CMK (cell line): ENCODE measurements at regions not wholly inside any gene's neighbourhood (a gene's known extent, or its start where the extent isn't known, plus 50 kb on each side); places are given as distances from the start of the nearest gene placed in this dataset.
A peak's percentile ranks its signal among the peaks of the same experiment; 100 is the strongest.

ENCODE experiments used
- DNase-seq: peaks from one replicate; pipeline ENCODE4 v3.0.0-alpha.2; 2010; ENCODE audit warnings: low read depth

DNA sequence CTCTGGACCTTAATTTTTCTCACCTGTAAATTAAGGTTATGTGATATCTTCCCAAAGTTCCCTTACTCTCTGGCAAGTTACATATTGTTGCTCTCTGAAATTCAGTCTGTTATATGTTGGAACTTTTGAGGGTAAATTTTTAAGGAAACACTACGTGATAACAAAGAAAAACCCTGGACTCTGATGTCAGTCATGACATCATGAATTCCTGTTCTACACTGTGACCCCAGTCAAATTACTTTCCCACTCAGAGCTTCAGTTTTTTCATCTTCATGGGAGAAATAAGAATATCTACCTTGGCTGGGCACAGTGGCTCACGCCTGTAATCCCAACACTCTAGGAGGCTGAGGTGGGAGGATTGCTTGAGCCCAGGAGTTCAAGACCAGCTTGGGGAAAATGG lies 164.6 kb upstream of the RALGAPA2 start:
- no peak for DNase-seq

GRCh38 chr20:20875716-20876115 lies 163.3 kb upstream of the RALGAPA2 start:
- no peak for DNase-seq

DNA sequence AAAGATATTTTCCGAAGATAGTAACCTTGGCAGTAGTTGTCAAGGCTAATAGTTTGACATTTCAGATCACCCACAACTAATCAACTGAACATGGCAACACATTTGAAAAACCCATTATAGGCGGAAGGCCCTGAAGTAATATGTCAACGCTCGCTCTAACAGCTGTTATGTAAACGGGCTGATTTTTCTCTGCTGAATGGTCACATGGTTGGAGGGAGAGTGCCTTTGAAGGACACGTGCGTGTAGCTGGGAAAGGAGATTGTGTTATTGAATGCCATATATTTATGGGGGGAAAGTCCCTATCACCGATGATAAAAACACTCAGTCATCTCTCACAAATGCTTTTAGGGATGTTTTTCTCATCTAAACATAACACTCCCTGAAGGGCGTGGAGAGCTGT lies 160.0 kb upstream of the RALGAPA2 start:
- DNase-seq, result no peak

- DNase-seq, result no peak
Observed at GRCh38 chr20:20869161-20869775, 156.8 kb upstream of the RALGAPA2 start.

- DNase-seq, result no peak
Observed at GRCh38 chr20:20864351-20865096, 152.1 kb upstream of the RALGAPA2 start.

- peak; percentile 69 for DNase-seq
Observed at GRCh38 chr20:20860078-20860806, 147.8 kb upstream of the RALGAPA2 start.

- DNase-seq, result no peak
Observed at GRCh38 chr20:20859510-20859909, 147.1 kb upstream of the RALGAPA2 start.

- no peak for DNase-seq
Observed at GRCh38 chr20:20856956-20857355, 144.5 kb upstream of the RALGAPA2 start.

GRCh38 chr20:20856306-20856705 lies 143.9 kb upstream of the RALGAPA2 start:
- DNase-seq, result no peak

GRCh38 chr20:20851385-20851784 lies 138.9 kb upstream of the RALGAPA2 start:
- no peak for DNase-seq

DNA sequence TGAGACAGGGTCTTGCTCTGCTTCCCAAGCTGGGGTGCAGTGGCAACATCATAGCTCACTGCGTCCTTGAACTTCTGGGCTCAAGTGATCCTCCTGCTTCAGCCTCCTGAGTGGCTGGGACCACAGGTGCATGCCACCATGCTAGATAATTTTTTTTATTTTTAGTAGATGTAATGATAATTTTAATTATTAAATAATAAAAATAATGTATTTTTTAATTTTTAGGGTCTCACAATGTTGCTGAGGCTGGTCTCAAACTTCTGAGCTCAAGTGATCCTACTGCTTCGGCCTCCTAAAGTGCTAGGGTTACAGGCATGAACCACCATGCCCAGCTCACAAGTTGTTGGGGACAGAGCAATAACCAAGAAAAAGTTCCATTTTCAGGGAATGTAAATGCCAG lies 138.0 kb upstream of the RALGAPA2 start:
- no peak for DNase-seq

DNA sequence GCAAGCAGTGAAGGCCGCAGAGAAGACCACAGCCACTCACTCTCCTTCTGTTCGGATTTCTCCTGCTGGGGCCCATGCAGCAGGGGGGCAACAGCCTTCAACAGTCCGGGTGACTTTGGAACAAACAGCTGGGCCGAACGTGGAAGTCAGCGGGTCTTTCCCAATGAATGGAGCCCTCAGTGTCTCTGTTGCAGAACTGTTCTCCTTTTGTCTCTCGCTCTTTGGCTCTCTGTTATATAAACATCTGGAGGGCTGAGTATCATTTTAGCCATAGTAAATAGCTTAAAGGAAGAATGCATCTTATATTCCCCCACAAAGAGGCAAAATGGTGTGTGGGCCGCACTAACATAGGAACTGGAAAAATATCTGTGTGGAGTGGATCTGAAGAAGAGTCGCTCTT lies 136.7 kb upstream of the RALGAPA2 start:
- no peak for DNase-seq

- DNase-seq, result no peak
Observed at GRCh38 chr20:20847814-20848213, 135.4 kb upstream of the RALGAPA2 start.

DNA sequence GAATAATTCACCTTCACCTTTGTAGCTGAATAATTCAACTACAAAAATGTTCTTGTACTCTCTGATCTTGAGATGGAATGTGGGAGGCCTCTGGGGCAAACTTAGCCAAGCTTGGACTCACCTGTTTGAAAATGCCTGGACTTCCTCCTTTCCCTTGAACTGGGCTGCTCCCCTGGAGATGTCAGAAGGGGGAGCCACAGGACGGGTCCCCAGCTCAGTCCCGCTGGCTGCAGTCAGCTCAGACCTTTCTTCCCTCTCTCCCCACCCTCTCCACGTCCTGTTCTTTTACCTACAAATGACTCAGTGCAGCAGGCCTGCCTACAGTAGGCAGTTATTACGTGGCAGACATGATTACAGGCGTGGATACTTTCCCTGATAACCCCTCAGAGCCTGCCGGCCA lies 131.5 kb upstream of the RALGAPA2 start:
- DNase-seq, result no peak

DNA sequence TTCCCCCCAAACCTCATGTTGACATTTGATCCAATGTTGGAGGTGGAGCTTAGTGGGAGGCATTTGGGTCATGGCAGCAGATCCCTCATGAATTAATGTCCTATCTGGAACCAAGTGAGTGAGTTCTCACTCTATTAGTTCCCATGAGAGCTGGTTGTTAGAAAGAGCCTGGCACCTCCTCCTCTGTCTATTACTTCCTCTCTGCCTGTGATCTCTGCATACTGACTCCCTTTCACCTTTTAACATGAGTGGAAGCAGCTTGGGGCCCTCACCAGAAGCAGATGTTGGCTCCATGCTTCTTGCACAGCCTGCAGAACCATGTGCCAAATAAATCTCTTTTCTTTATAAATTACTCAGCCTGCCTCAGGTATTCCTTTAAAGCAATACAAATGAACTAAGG lies 127.3 kb upstream of the RALGAPA2 start:
- DNase-seq, result no peak

GRCh38 chr20:20837574-20838021 lies 125.2 kb upstream of the RALGAPA2 start:
- no peak for DNase-seq

GRCh38 chr20:20836836-20837235 lies 124.4 kb upstream of the RALGAPA2 start:
- no peak for DNase-seq

- no peak for DNase-seq
Observed at GRCh38 chr20:20835897-20836296, 123.5 kb upstream of the RALGAPA2 start.

DNA sequence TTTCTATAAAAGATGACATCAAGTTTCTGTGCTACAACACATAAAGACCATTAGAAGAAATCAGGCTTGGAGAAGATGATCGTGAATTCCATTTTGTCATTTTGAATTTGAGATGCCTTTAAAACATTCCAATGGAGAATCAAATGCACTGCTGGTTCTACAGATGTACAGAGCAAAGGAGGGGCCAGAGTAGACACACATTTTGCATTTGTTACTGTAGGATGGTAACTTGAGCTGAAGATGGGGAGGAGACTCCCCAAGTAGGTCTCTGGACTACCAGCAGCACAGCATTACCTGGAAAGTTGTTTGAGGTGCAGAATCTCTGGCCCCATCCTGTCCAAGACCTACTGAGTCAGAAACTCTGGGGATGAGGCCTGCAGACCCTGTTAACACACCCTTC lies 121.6 kb upstream of the RALGAPA2 start:
- DNase-seq, result no peak

- no peak for DNase-seq
Observed at GRCh38 chr20:20832715-20833114, 120.3 kb upstream of the RALGAPA2 start.

DNA sequence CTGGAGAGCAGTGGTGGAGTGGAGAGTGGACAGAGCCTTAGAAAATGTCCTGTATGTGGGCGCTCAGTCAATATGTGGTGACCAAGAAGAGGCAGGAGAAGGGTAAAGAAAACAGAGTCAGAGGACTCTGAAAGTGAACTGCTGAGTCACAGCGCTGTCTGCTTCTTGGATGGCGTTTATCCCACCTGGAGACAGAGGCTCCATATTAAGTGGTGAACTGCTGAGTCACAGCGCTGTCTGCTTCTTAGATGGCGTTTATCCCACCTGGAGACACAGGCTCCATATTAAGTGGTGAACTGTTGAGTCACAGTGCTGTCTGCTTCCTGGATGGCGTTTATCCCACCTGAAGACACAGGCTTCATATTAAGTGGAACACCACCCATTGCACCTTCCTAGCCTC lies 119.3 kb upstream of the RALGAPA2 start:
- DNase-seq, result no peak

DNA sequence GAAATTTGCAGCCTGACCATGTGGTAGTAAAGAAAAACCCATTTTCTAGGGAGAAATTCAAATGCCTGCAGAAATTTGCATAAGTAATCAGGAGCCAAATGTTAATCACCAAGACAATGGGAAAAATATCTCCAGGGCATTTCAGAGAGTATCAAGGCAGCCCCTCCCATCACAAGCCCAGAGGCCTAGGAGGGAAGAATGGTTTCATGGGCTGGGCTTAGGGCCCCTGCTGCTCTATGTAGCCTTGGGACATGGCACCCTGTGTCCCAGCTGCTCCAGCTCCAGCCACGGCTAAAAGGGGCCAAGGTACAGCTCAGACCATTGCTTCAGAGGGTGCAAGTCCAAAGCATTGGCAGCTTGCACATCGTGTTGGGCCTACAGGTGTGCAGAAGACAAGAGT lies 117.2 kb upstream of the RALGAPA2 start:
- DNase-seq, result no peak

DNA sequence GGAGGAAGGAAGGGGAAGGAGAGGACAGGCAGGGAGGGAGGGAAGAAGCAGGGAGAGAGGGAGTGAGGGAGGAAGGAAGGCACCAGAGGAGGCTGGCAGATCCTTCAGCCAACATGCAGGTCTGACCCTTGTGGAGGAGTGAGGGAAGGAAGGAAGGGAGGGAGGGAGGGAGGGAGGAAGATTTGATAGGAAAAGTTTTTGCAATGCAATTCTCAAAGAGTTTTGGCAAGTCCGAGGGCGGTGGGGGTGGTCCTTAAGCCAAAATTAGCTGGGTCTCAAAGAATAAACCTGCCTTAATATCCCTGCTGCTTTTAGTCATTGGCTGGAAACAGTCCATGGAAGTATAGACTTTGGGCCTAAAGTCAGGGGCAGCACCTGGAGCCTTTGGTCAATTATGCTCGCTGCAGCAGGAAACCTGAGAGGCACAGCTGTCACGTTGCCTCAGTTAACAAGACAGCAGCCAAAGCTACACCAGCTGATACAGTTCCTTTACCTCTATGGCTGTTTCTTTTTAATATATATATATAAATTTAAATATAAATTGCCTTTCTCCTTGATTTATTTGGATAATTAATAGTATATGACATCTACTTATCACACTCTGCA lies 115.7 kb upstream of the RALGAPA2 start:
- no peak for DNase-seq
